Mucosa of descending colon (tissue), 3 donors: ENCODE measurements at regions not wholly inside any gene's neighbourhood (a gene's known extent, or its start where the extent isn't known, plus 50 kb on each side); places are given as distances from the start of the nearest gene placed in this dataset.

Experiments used
- ATAC-seq: fragments of 200-7000 bp; cut with Tn5 transposase; one replicate; pipeline ENCODE4 v1.9.1; 2020; ENCODE audit warnings: mild to moderate bottlenecking, moderate library complexity
- DNase-seq, 3 donors: peaks; one replicate each; pipeline ENCODE4 v3.0.0-alpha.2; 2020
- H3K36me3 ChIP-seq: fragments of 200-600 bp; one replicate; pipeline ENCODE4 v1.8.0; 2021; ENCODE audit warnings: low read depth, mild to moderate bottlenecking
- H3K4me1 ChIP-seq: fragments of 200-600 bp; one replicate; pipeline ENCODE4 v1.8.0; 2021; ENCODE audit warnings: low read depth, mild to moderate bottlenecking
- H3K4me3 ChIP-seq: fragments of 200-600 bp; one replicate; pipeline ENCODE4 v1.8.0; 2021; ENCODE audit warnings: mild to moderate bottlenecking
- H3K9me3 ChIP-seq: fragments of 200-600 bp; one replicate; pipeline ENCODE4 v1.8.0; 2021; ENCODE audit warnings: mild to moderate bottlenecking
- intact Hi-C, 2 donors: fragments of 100-400 bp; cut with DNase I in 1 of 2; cut with micrococcal nuclease in 1 of 2; formaldehyde crosslinking; loops; one replicate each; pipeline versions ENCODE4 v1.11.0 to v1.11.1; 2022; cut with DNase I, micrococcal nuclease
- TF ChIP-seq, protein P1 (sequence below): fragments of 200-600 bp; IDR thresholded peaks from one replicate; pipeline ENCODE4 v1.8.0; 2022; ENCODE audit warnings: antibody characterized with exemption, mild to moderate bottlenecking
- donor health status: DM: no; HTN: no; CAD: no; lungs with moderate emphysema.
- donor health status: DM: no; HTN: no; CAD: no.
- donor health status: DM: no; HTN: yes; CAD: no.

DNA sequence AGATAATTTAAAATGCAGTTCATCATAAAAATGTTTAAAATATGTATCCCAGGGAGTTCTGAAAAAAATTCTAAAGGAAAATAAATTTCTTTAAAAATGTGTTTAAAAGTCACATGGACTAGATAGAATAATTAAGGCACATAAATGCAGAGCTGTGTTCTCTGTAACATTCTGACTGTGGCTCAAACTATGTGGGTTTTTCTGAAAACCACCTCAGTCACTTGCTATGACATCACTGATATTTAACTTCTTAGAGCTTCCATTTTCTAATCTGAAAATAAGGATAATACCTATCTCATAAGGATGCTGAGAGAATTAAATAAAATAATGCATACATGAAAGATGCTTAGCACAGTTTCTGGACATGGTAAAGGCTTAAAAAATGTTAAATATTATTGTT is 107.3 kb downstream of the SLC41A2 start:
- TF ChIP-seq, protein P1, sequence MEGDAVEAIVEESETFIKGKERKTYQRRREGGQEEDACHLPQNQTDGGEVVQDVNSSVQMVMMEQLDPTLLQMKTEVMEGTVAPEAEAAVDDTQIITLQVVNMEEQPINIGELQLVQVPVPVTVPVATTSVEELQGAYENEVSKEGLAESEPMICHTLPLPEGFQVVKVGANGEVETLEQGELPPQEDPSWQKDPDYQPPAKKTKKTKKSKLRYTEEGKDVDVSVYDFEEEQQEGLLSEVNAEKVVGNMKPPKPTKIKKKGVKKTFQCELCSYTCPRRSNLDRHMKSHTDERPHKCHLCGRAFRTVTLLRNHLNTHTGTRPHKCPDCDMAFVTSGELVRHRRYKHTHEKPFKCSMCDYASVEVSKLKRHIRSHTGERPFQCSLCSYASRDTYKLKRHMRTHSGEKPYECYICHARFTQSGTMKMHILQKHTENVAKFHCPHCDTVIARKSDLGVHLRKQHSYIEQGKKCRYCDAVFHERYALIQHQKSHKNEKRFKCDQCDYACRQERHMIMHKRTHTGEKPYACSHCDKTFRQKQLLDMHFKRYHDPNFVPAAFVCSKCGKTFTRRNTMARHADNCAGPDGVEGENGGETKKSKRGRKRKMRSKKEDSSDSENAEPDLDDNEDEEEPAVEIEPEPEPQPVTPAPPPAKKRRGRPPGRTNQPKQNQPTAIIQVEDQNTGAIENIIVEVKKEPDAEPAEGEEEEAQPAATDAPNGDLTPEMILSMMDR, result no peak
- intact Hi-C loops, result no loop called here
- H3K4me1 ChIP-seq, result no peaks in the 10 kb centered on the region
- H3K9me3 ChIP-seq, result no peaks in the 10 kb centered on the region
- ATAC-seq (no peak), DNase-seq (no peak)
- no peak overlapping the region for H3K4me3 ChIP-seq
- no peaks in the 10 kb centered on the region for H3K36me3 ChIP-seq

DNA sequence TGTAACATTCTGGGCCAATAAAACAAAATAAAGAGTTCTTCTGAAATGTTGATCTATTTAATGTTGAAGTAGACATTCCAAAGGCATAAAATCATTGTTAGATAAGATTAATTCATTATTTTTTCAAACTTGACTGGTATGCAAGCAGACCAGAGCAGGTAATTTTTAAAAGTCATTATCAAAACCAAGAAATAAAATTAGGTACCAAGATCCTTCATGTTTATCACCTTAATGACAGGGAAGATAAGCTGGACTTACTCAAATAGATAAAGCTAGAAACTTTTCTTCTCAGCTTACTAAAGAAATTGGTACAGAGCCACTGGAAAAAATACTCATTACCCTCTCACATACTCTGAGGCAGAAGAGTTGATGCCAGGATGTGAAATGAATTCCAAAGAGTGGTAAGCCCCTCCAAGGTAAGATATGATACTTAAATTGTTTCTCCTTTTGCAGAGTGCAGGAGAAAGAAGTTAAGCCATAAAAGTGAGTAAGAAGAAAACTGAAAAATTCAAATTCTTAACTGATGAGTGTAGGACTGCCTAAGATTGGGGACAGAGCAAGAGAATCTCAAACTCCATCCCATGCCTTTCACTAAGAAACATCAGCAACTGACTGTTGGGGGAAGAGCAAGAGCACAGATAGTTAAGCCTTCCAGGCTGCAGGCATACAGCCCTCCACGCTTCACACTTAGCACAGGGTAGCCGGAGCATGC is 111.9 kb downstream of the SLC41A2 start:
- Histone ChIP-seq H3K9me3 (no peaks in the 10 kb centered on the region), H3K36me3 (no peaks in the 10 kb centered on the region), H3K4me1 (no peaks in the 10 kb centered on the region), H3K4me3 (no peak overlapping the region)
- intact Hi-C loops, result no loop called here
- TF ChIP-seq, protein P1, result no peak
- no peak for DNase-seq
- no peak for ATAC-seq

DNA sequence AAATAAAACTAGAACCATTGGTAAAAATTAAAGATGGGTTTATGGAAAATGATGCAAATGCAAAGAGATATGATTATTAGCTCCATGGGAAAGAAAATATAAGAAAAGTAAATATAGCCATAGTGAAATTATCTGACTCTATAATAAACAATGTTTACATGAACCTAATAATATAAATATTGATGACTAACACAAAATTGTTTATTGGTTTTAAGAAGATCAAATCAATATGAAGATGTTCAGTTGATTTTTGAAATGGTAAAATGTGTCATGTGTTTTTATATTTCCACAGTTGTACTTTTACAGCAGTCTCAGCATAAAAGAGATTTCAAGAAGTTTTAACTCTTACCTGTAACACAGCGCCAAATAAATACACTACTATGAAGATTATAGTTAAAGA is 114.0 kb downstream of the SLC41A2 start:
- TF ChIP-seq, protein P1, result no peak
- H3K4me1 ChIP-seq, result no peaks in the 10 kb centered on the region
- intact Hi-C loops, result no loop called here
- no peak overlapping the region for H3K4me3 ChIP-seq
- no peak for ATAC-seq
- DNase-seq, result no peak
- H3K9me3 ChIP-seq, result no peaks in the 10 kb centered on the region
- no peaks in the 10 kb centered on the region for H3K36me3 ChIP-seq

DNA sequence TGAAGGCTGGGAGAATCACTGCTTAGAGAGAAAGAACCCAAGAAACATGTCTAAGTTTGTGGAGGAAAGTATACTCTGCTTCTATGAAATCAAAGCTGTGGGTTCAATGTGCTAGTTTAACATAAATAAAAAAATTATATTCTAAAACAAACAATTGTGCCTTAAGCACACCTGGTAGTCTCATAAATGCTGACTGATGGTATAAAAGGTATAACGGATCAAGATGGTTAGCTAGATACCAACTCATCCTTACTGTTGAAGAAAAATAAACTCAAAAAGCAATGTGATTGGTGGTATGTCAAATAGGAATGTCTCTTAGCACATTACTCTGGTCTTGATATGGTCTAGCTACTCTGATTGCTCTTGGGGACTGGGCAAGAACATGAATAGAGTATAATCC is 117.8 kb downstream of the SLC41A2 start:
- no peak for DNase-seq
- intact Hi-C loops, result no loop called here
- no peaks in the 10 kb centered on the region for H3K9me3 ChIP-seq
- H3K36me3 ChIP-seq, result no peaks in the 10 kb centered on the region
- TF ChIP-seq, protein P1, result no peak
- no peak overlapping the region for H3K4me3 ChIP-seq
- H3K4me1 ChIP-seq, result no peaks in the 10 kb centered on the region
- ATAC-seq, result no peak

DNA sequence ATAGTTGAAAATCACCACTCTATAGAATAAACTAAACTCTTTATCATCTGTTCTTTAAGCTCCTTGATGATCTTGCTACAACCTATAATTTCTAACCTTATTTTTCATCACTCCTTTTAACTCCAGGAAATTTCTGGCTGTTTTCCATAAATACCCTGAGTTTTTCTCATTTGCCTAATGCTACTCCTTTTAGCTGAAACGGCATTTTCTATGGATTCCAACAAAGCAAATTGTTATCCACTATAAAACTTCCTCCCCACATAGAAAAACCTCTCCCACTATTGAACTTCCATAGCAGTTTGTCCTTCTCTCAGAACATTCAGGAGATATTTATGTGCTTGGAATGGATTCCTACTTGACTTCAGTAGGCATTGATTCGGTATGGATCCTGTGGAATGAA is 122.8 kb downstream of the SLC41A2 start:
- ATAC-seq, result no peak
- Histone ChIP-seq H3K36me3 (no peaks in the 10 kb centered on the region), H3K4me3 (no peak overlapping the region), H3K4me1 (no peaks in the 10 kb centered on the region), H3K9me3 (no peaks in the 10 kb centered on the region)
- no peak for DNase-seq
- intact Hi-C loops, result no loop called here
- TF ChIP-seq, protein P1, result no peak

DNA sequence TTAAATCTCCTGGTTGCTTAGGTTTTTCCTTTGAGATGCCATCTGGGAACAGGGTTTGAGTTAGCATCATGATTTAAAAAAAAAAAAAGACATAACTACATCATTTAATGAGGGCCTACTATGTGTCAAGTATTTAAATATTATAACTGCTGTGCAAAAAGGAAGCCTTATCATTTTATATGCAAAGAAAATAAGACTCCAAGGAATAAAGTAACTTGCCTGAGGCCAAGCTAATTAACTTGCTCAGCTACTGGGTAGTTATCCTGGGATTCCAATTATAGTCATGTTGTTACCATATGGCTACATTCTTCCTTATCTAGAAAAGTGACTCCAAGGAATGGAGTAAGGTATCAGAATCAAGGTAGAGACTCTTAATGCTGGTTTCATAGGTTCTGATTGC is 123.5 kb downstream of the SLC41A2 start:
- DNase-seq, result no peak
- H3K4me3 ChIP-seq, result no peak overlapping the region
- intact Hi-C loops, result no loop called here
- H3K9me3 ChIP-seq, result no peaks in the 10 kb centered on the region
- no peaks in the 10 kb centered on the region for H3K36me3 ChIP-seq
- H3K4me1 ChIP-seq, result no peaks in the 10 kb centered on the region
- ATAC-seq, result no peak
- TF ChIP-seq, protein P1, result no peak
